Right forelimb (tissue), 1 donor: ENCODE measurements at regions not wholly inside any gene's neighbourhood (a gene's known extent, or its start where the extent isn't known, plus 50 kb on each side); places are given as distances from the start of the nearest gene placed in this dataset.

Experiments
- DNase-seq: peaks from one replicate; pipeline ENCODE4 v3.0.0-alpha.2; 2018

- DNase-seq, result no peak
These were observed 154.1 kb downstream of the FOXA2 start for GRCh38 chr20:22430154-22430745.

- DNase-seq, result no peak
These were observed 154.9 kb downstream of the FOXA2 start for GRCh38 chr20:22429175-22430153.

GRCh38 chr20:22428051-22428450 is 156.3 kb downstream of the FOXA2 start:
- no peak for DNase-seq

- no peak for DNase-seq
These were observed 157.6 kb downstream of the FOXA2 start for GRCh38 chr20:22426772-22427171.

- DNase-seq, result no peak
These were observed 158.8 kb downstream of the FOXA2 start for GRCh38 chr20:22425344-22426295.

- no peak for DNase-seq
These were observed 161.1 kb downstream of the FOXA2 start for GRCh38 chr20:22423190-22423832.

- no peak for DNase-seq
These were observed 164.2 kb downstream of the FOXA2 start for GRCh38 chr20:22420116-22420598.

- no peak for DNase-seq
These were observed 165.6 kb downstream of the FOXA2 start for GRCh38 chr20:22418738-22419137.

- DNase-seq, result no peak
These were observed 170.0 kb downstream of the FOXA2 start for GRCh38 chr20:22414305-22414742.

GRCh38 chr20:22412977-22413868 is 171.1 kb downstream of the FOXA2 start:
- no peak for DNase-seq

- DNase-seq, result no peak
These were observed 172.5 kb downstream of the FOXA2 start for GRCh38 chr20:22411627-22412450.

- no peak for DNase-seq
These were observed 173.1 kb downstream of the FOXA2 start for GRCh38 chr20:22411286-22411626.

GRCh38 chr20:22410556-22411130 is 173.7 kb downstream of the FOXA2 start:
- DNase-seq, result no peak

GRCh38 chr20:22408521-22409402 is 175.6 kb downstream of the FOXA2 start:
- DNase-seq, result no peak

GRCh38 chr20:22407237-22408193 is 176.9 kb downstream of the FOXA2 start:
- no peak for DNase-seq

GRCh38 chr20:22404419-22405170 is 179.8 kb downstream of the FOXA2 start:
- no peak for DNase-seq
